GM12874 (cell line): ENCODE measurements at regions not wholly inside any gene's neighbourhood (a gene's known extent, or its start where the extent isn't known, plus 50 kb on each side); places are given as distances from the start of the nearest gene placed in this dataset.

ENCODE experiments used
- TF ChIP-seq, protein P1 (sequence below): IDR thresholded peaks from 2 replicates; pipeline ENCODE4 v1.5.1; 2011; ENCODE audit warnings: low read depth, mild to moderate bottlenecking, control low read depth, low read length, moderate library complexity; ENCODE audit not compliant: insufficient read depth

DNA sequence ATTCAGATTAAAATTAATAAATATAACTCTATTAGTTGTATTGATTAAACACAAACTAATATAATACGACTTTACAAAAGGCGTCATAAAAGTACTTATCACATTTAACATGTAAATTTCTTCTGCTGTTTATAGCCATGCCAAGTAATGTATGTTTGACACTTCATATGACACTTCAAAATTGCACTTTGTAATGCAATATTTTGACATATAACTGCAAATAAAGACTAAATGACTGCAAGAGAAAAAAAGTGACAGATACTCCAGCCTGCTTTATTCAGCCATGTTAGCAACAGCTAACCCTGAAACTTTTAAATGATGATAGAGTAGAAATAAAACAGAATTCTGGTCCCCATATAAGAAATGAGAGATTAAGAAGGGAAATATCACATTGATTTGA lies 1238.0 kb downstream of the MRPL39 start:
- TF ChIP-seq, protein P1, sequence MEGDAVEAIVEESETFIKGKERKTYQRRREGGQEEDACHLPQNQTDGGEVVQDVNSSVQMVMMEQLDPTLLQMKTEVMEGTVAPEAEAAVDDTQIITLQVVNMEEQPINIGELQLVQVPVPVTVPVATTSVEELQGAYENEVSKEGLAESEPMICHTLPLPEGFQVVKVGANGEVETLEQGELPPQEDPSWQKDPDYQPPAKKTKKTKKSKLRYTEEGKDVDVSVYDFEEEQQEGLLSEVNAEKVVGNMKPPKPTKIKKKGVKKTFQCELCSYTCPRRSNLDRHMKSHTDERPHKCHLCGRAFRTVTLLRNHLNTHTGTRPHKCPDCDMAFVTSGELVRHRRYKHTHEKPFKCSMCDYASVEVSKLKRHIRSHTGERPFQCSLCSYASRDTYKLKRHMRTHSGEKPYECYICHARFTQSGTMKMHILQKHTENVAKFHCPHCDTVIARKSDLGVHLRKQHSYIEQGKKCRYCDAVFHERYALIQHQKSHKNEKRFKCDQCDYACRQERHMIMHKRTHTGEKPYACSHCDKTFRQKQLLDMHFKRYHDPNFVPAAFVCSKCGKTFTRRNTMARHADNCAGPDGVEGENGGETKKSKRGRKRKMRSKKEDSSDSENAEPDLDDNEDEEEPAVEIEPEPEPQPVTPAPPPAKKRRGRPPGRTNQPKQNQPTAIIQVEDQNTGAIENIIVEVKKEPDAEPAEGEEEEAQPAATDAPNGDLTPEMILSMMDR, result no peak

DNA sequence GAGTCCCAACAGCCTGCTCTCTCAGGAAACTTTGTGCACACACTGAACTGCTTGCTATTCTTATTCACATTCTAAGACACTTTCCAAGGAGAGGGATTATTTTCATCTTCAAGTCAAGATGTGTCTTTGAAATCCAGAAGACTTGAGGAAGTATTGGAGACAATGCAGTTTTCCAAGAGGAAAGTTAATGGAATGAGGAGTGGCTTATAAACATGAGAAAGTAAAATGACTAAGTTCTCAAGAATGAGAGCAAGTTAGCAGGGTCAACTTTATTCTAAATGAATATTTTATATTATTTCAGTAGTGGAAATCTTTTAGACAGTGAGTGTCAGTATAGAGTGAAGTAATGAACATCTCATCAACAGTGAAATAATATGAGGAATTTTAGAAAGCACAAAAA lies 1239.3 kb downstream of the MRPL39 start:
- TF ChIP-seq, protein P1, result no peak

DNA sequence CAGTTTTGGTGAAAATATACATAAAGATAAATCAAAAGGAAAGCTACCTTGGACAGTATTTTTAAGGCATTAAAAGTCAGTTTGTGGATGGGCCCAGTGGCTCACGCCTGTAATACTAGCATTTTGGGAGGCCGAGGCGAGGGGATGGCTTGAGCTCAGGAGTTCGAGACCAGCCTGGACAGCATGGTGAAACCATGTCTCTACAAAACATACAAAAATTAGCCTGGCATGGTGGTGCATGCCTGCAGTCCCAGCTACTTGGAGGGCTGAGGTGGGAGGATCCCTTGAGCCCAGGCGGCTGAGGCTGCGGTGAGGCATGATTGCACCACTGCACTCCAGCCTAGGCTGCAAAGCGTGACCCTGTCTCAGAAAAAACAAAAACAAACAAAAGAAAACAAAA lies 1253.8 kb downstream of the MRPL39 start:
- TF ChIP-seq, protein P1, result no peak

DNA sequence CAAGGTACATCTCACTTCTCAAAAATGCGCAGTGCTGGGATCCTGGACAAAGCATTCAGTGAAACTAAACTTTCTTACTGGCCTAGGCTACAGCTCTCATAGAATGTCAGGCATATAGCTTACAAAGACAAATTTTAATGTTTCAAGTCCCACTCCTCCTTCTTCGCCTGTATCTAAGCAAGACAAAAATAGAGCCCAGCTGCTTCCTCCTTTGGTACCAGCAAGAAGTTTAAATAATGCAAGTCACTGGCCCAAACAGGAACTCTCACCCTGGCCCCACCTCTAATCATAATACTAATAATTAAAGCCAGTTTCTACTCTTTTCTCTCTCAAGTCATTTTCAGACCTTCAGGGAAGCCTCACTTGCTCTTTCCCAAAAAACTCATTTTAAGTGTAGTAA lies 1267.9 kb downstream of the MRPL39 start:
- TF ChIP-seq, protein P1, result no peak

DNA sequence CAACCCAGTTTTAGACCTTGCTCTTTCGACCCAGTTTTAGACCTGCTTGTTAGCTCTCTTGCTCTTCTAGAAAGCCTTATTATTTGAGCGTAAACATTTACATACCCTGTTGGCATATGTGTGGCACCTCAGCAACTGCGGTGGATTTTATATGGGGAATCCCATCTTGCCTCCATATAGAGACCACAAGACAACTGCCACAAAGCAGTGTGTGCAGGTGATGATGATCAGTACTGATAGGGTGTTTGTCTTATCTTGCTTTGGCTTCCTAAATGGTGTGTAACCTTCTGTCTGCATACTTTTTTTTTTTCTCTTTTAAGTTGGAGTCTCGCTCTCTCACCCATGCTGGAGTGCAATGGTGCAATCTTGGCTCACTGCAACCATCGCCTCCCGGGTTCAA lies 1270.8 kb downstream of the MRPL39 start:
- TF ChIP-seq, protein P1, result no peak

DNA sequence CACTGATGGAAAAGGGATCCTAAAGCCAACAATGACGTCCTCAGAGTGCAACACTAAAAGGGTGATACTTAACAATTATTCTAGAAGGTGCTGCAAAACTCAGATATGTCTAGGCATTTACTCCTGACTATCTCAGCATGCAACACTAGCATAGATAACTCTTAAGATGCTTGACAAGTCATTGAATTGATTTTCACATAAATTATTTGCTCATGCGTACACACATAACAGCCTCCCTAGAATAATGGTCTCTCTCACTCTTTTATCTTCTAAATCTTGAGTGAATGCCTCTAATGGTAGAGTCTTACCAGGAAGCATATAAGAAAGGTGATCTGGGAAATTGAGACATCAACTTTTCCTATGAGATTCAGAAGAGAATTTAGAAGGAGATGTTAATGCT lies 1283.7 kb downstream of the MRPL39 start:
- TF ChIP-seq, protein P1, result no peak

DNA sequence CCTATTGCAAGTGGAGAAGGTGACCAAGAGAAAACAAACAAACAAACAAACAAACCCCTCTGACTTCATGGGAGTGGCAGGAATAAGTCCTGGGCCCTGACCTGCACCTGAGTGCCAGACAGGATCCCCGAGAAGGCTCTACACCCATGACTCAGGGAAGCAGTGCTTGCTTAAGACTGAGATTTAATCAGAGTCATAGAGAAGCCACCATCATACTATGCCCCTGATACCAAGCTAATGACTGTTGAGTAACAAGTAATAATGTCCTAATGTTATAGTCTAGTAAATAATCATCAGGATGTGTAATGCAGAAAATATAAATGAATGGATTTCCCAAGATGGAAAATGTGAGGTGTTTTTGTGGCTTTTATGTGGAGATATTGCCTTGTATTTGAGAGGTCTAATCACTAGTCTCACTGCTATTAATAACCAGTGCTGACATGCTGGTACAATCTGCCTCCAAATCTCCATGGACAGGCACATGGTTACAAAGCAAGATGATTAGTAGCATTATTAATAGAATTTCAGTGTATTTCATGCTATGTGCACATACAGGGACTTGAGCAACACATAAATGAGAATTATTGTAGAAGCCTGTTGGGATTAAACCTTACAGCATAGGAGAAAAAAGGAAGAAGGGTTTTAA lies 1290.9 kb downstream of the MRPL39 start:
- TF ChIP-seq, protein P1, result no peak
